MM.1S (cell line): ENCODE measurements at regions not wholly inside any gene's neighbourhood (a gene's known extent, or its start where the extent isn't known, plus 50 kb on each side); places are given as distances from the start of the nearest gene placed in this dataset.

Experiments used
- DNase-seq: peaks from one replicate; pipeline ENCODE4 v3.0.0-alpha.2; 2015
- H2AFZ ChIP-seq: fragments of 300-600 bp; sonication (generic); 2 replicates; pipeline ENCODE4 v1.6.0; 2016; ENCODE audit warnings: antibody characterized with exemption, low read length
- H3F3A ChIP-seq: fragments of 300-600 bp; sonication (generic); 2 replicates; pipeline ENCODE4 v1.6.1; 2016; ENCODE audit warnings: mild to moderate bottlenecking, antibody characterized with exemption, low read length, moderate library complexity, mixed read lengths; ENCODE audit not compliant: insufficient read depth
- H3K27ac ChIP-seq: fragments of 300-600 bp; sonication (generic); 2 replicates; pipeline ENCODE4 v1.5.1; 2016; ENCODE audit warnings: mild to moderate bottlenecking, low read length
- H3K27me3 ChIP-seq: fragments of 300-600 bp; sonication (generic); replicated peaks from 2 replicates; pipeline ENCODE4 v1.6.0; 2016; ENCODE audit warnings: low read length; ENCODE audit not compliant: insufficient read depth
- H3K36me3 ChIP-seq: fragments of 300-600 bp; sonication (generic); replicated peaks from 2 replicates; pipeline ENCODE4 v1.6.1; 2016; ENCODE audit warnings: mild to moderate bottlenecking, low read length, mixed read lengths; ENCODE audit not compliant: insufficient read depth
- H3K4me1 ChIP-seq: fragments of 300-600 bp; sonication (generic); 2 replicates; pipeline ENCODE4 v1.6.1; 2016; ENCODE audit warnings: low read length, mixed read lengths
- H3K4me2 ChIP-seq: fragments of 300-600 bp; sonication (generic); 2 replicates; pipeline ENCODE4 v1.6.0; 2016; ENCODE audit warnings: low read depth, low read length
- H3K4me3 ChIP-seq: fragments of 300-600 bp; sonication (generic); 2 replicates; pipeline ENCODE4 v1.5.1; 2016; ENCODE audit warnings: low read length, mixed read lengths
- H3K79me2 ChIP-seq: fragments of 300-600 bp; sonication (generic); 2 replicates; pipeline ENCODE4 v1.6.1; 2016; ENCODE audit warnings: mixed run types, low read length, mixed read lengths
- H3K9ac ChIP-seq: fragments of 300-600 bp; sonication (generic); 2 replicates; pipeline ENCODE4 v1.6.1; 2016; ENCODE audit warnings: low read length, mixed read lengths
- H3K9me2 ChIP-seq: fragments of 300-600 bp; sonication (generic); replicated peaks from 2 replicates; pipeline ENCODE4 v1.6.1; 2016; ENCODE audit warnings: mild to moderate bottlenecking, low read length, mixed read lengths; ENCODE audit not compliant: insufficient read depth
- H3K9me3 ChIP-seq: fragments of 300-600 bp; sonication (generic); replicated peaks from 2 replicates; pipeline ENCODE4 v1.6.1; 2016; ENCODE audit warnings: mild to moderate bottlenecking, low read length, mixed read lengths; ENCODE audit not compliant: insufficient read depth
- H4K20me1 ChIP-seq: fragments of 300-600 bp; sonication (generic); 2 replicates; pipeline ENCODE4 v1.6.1; 2016; ENCODE audit warnings: mild to moderate bottlenecking, low read length, moderate library complexity, mixed read lengths; ENCODE audit not compliant: insufficient read depth
- CTCF ChIP-seq: fragments of 300-600 bp; sonication (generic); IDR thresholded peaks from 2 replicates; pipeline ENCODE4 v1.5.1; 2016; ENCODE audit warnings: antibody characterized with exemption, low read length, mixed read lengths
- EZH2 ChIP-seq: fragments of 300-600 bp; sonication (generic); optimal IDR thresholded peaks from 2 replicates; pipeline ENCODE3; 2017; ENCODE audit warnings: low read depth, mild to moderate bottlenecking, antibody characterized with exemption, low read length, mixed read lengths
- EZH2phosphoT487 ChIP-seq: fragments of 300-600 bp; sonication (generic); IDR thresholded peaks from 2 replicates; pipeline ENCODE4 v1.6.1; 2018; ENCODE audit warnings: antibody characterized with exemption, low read length

GRCh38 chr3:194019398-194020165, 116.4 kb upstream of the HES1 start:
- H3F3A ChIP-seq = no peaks in the 10 kb centered on the region
- no peak overlapping the region for H3K4me3 ChIP-seq
- H3K9me3 ChIP-seq = no peaks in the 10 kb centered on the region
- H3K79me2 ChIP-seq = no peaks in the 10 kb centered on the region
- no peak overlapping the region for H3K27ac ChIP-seq
- TF ChIP-seq CTCF = no peak
- no peak for TF ChIP-seq EZH2phosphoT487
- no peak for TF ChIP-seq EZH2
- no peaks in the 10 kb centered on the region for H3K9me2 ChIP-seq
- H4K20me1 ChIP-seq = no peaks in the 10 kb centered on the region
- H2AFZ ChIP-seq = no peak overlapping the region
- no peaks in the 10 kb centered on the region for H3K4me1 ChIP-seq
- H3K9ac ChIP-seq = no peak overlapping the region
- no peaks in the 10 kb centered on the region for H3K27me3 ChIP-seq
- no peak overlapping the region for H3K4me2 ChIP-seq
- DNase-seq = no peak
- no peaks in the 10 kb centered on the region for H3K36me3 ChIP-seq

- H3K27ac ChIP-seq = no peak overlapping the region
- TF ChIP-seq CTCF (no peak), EZH2phosphoT487 (no peak), EZH2 (no peak)
These were observed 113.9 kb upstream of the HES1 start for GRCh38 chr3:194022052-194022451.

GRCh38 chr3:194022816-194023215, 113.1 kb upstream of the HES1 start:
- no peak overlapping the region for H3K27ac ChIP-seq

More at GRCh38 chr3:194022052-194022451, 113.9 kb upstream of the HES1 start:
- no peak overlapping the region for H3K4me2 ChIP-seq
- H3K4me3 ChIP-seq = no peak overlapping the region
- H3K9ac ChIP-seq = no peak overlapping the region
- no peaks in the 10 kb centered on the region for H3K79me2 ChIP-seq
- H2AFZ ChIP-seq = no peak overlapping the region
- no peaks in the 10 kb centered on the region for H3K9me3 ChIP-seq
- no peak for DNase-seq
- no peaks in the 10 kb centered on the region for H3F3A ChIP-seq
- H3K27me3 ChIP-seq = no peaks in the 10 kb centered on the region
- no peaks in the 10 kb centered on the region for H4K20me1 ChIP-seq
- no peaks in the 10 kb centered on the region for H3K9me2 ChIP-seq
- H3K4me1 ChIP-seq = no peaks in the 10 kb centered on the region
- H3K36me3 ChIP-seq = no peaks in the 10 kb centered on the region

More at GRCh38 chr3:194022816-194023215, 113.1 kb upstream of the HES1 start:
- no peaks in the 10 kb centered on the region for H3K9me3 ChIP-seq
- no peaks in the 10 kb centered on the region for H3F3A ChIP-seq
- H3K79me2 ChIP-seq = no peaks in the 10 kb centered on the region
- no peak overlapping the region for H3K4me2 ChIP-seq
- no peak overlapping the region for H2AFZ ChIP-seq
- no peak overlapping the region for H3K4me3 ChIP-seq
- no peak for DNase-seq
- H3K9me2 ChIP-seq = no peaks in the 10 kb centered on the region
- no peaks in the 10 kb centered on the region for H3K36me3 ChIP-seq
- H3K9ac ChIP-seq = no peak overlapping the region
- no peaks in the 10 kb centered on the region for H3K27me3 ChIP-seq
- TF ChIP-seq EZH2 (no peak), CTCF (no peak), EZH2phosphoT487 (no peak)
- no peaks in the 10 kb centered on the region for H4K20me1 ChIP-seq
- H3K4me1 ChIP-seq = no peaks in the 10 kb centered on the region
